Lower lobe of right lung (tissue), 2 donors: ENCODE measurements at regions not wholly inside any gene's neighbourhood (a gene's known extent, or its start where the extent isn't known, plus 50 kb on each side); places are given as distances from the start of the nearest gene placed in this dataset.
A peak's percentile ranks its signal among the peaks of the same experiment; 100 is the strongest.

Source experiments
- ATAC-seq, 2 donors: fragments of 200-7000 bp; cut with Tn5 transposase; one replicate each; pipeline ENCODE4 v1.9.1; 2020 to 2022; ENCODE audit warnings: mild to moderate bottlenecking in 2 of 2, moderate library complexity in 2 of 2
- DNase-seq: peaks from one replicate; pipeline ENCODE4 v3.0.0-alpha.2; 2020
- H3K27ac ChIP-seq: fragments of 200-600 bp; one replicate; pipeline ENCODE4 v1.8.0; 2022
- H3K27me3 ChIP-seq: fragments of 200-600 bp; one replicate; pipeline ENCODE4 v1.8.0; 2022; ENCODE audit warnings: low read depth
- H3K36me3 ChIP-seq: fragments of 200-600 bp; one replicate; pipeline ENCODE4 v1.8.0; 2022; ENCODE audit warnings: mild to moderate bottlenecking
- H3K4me1 ChIP-seq: fragments of 200-600 bp; one replicate; pipeline ENCODE4 v1.8.0; 2022
- H3K4me3 ChIP-seq: fragments of 200-600 bp; one replicate; pipeline ENCODE4 v1.8.0; 2022; ENCODE audit warnings: mild to moderate bottlenecking
- H3K9me3 ChIP-seq: fragments of 200-600 bp; one replicate; pipeline ENCODE4 v1.8.0; 2022
- CTCF ChIP-seq: fragments of 200-600 bp; IDR thresholded peaks from one replicate; pipeline ENCODE4 v1.8.0; 2022; ENCODE audit warnings: antibody characterized with exemption, mild to moderate bottlenecking
- intact Hi-C: fragments of 100-400 bp; cut with DNase I; formaldehyde crosslinking; loops from one replicate; pipeline ENCODE4 v1.11.0; 2022
- donor health status: DM: no; HTN: yes; CAD: no; lungs with severe emphysema.

- ATAC-seq, result no peak
- no peak overlapping the region for H3K27ac ChIP-seq
- no peak for DNase-seq
- no peak for TF ChIP-seq CTCF
- intact Hi-C loops, result no loop called here
- no peaks in the 10 kb centered on the region for H3K27me3 ChIP-seq
- no peaks in the 10 kb centered on the region for H3K9me3 ChIP-seq
- H3K4me3 ChIP-seq, result no peak overlapping the region
- no peaks in the 10 kb centered on the region for H3K36me3 ChIP-seq
- peaks cover 2% of the 10 kb centered on the region for H3K4me1 ChIP-seq
Observed at GRCh38 chr11:122248131-122248530, 132.1 kb upstream of the BLID start.

- DNase-seq (no peak), ATAC-seq (no peak)
- TF ChIP-seq CTCF, result no peak
- H3K36me3 ChIP-seq, result no peaks in the 10 kb centered on the region
- intact Hi-C loops, result no loop called here
- no peak overlapping the region for H3K27ac ChIP-seq
- H3K27me3 ChIP-seq, result no peaks in the 10 kb centered on the region
- H3K4me3 ChIP-seq, result no peak overlapping the region
- no peaks in the 10 kb centered on the region for H3K4me1 ChIP-seq
- no peaks in the 10 kb centered on the region for H3K9me3 ChIP-seq
Observed at GRCh38 chr11:122246874-122247273, 130.9 kb upstream of the BLID start.

GRCh38 chr11:122242731-122243130, 126.7 kb upstream of the BLID start:
- no peak for DNase-seq
- ATAC-seq, result no peak

GRCh38 chr11:122241566-122241965, 125.6 kb upstream of the BLID start:
- Histone ChIP-seq H3K36me3 (no peaks in the 10 kb centered on the region), H3K27me3 (no peaks in the 10 kb centered on the region), H3K9me3 (no peaks in the 10 kb centered on the region), H3K27ac (no peak overlapping the region), H3K4me3 (no peak overlapping the region), H3K4me1 (no peaks in the 10 kb centered on the region)
- ATAC-seq (no peak), DNase-seq (no peak)
- intact Hi-C loops, result no loop called here
- TF ChIP-seq CTCF, result no peak

More at GRCh38 chr11:122242731-122243130, 126.7 kb upstream of the BLID start:
- intact Hi-C loops, result no loop called here
- Histone ChIP-seq H3K27ac (no peak overlapping the region), H3K4me1 (no peaks in the 10 kb centered on the region), H3K4me3 (no peak overlapping the region), H3K27me3 (no peaks in the 10 kb centered on the region), H3K9me3 (no peaks in the 10 kb centered on the region), H3K36me3 (no peaks in the 10 kb centered on the region)
- TF ChIP-seq CTCF, result no peak

GRCh38 chr11:122240638-122241037, 124.6 kb upstream of the BLID start:
- no peak for DNase-seq
- H3K27me3 ChIP-seq, result no peaks in the 10 kb centered on the region
- H3K4me3 ChIP-seq, result no peak overlapping the region
- intact Hi-C loops, result no loop called here
- no peaks in the 10 kb centered on the region for H3K9me3 ChIP-seq
- ATAC-seq, result no peak
- H3K27ac ChIP-seq, result no peak overlapping the region
- no peaks in the 10 kb centered on the region for H3K4me1 ChIP-seq
- no peaks in the 10 kb centered on the region for H3K36me3 ChIP-seq
- no peak for TF ChIP-seq CTCF

- Histone ChIP-seq H3K27me3 (no peaks in the 10 kb centered on the region), H3K4me3 (no peak overlapping the region), H3K36me3 (no peaks in the 10 kb centered on the region), H3K4me1 (no peaks in the 10 kb centered on the region), H3K9me3 (no peaks in the 10 kb centered on the region), H3K27ac (no peak overlapping the region)
- peak; percentile 21 to 50 for ATAC-seq
- DNase-seq, result no peak
- no peak for TF ChIP-seq CTCF
- intact Hi-C loops, result no loop called here
Observed at GRCh38 chr11:122235615-122236014, 119.6 kb upstream of the BLID start.
